OCI-LY3 (cell line): ENCODE measurements at regions not wholly inside any gene's neighbourhood (a gene's known extent, or its start where the extent isn't known, plus 50 kb on each side); places are given as distances from the start of the nearest gene placed in this dataset.

ENCODE experiments used
- H2AFZ ChIP-seq: fragments of 200-600, 300-600 bp; shearing (Covaris generic); 2 replicates; pipeline ENCODE4 v1.6.0; 2014; ENCODE audit warnings: antibody characterized with exemption, low read depth, low read length
- H3K27ac ChIP-seq: fragments of 200-600, 300-600 bp; sonication (generic); 2 replicates; pipeline ENCODE4 v1.5.1; 2014; ENCODE audit warnings: mild to moderate bottlenecking, low read length, moderate library complexity, mixed read lengths
- H3K27me3 ChIP-seq: fragments of 200-600, 300-600 bp; sonication (generic); 2 replicates; pipeline ENCODE4 v1.6.1; 2014; ENCODE audit warnings: low read depth, low read length, mixed read lengths
- H3K36me3 ChIP-seq: fragments of 200-600, 300-600 bp; sonication (generic); replicated peaks from 2 replicates; pipeline ENCODE3; 2014; ENCODE audit warnings: low read depth, low read length, mixed read lengths
- H3K4me1 ChIP-seq: fragments of 300-600, 200-600 bp; sonication (generic); 2 replicates; pipeline ENCODE4 v1.6.1; 2014; ENCODE audit warnings: low read length, mixed read lengths
- H3K4me2 ChIP-seq: fragments of 200-600, 300-600 bp; sonication (generic); 2 replicates; pipeline ENCODE4 v1.6.1; 2014; ENCODE audit warnings: low read length, mixed read lengths
- H3K4me3 ChIP-seq: fragments of 300-600, 200-600 bp; sonication (generic); 2 replicates; pipeline ENCODE4 v1.5.1; 2014; ENCODE audit warnings: antibody characterized with exemption, mild to moderate bottlenecking, low read length, moderate library complexity
- H3K79me2 ChIP-seq: fragments of 300-600, 200-600 bp; shearing (Covaris generic); 2 replicates; pipeline ENCODE4 v1.6.1; 2014; ENCODE audit warnings: mild to moderate bottlenecking, low read length, mixed read lengths
- H3K9ac ChIP-seq: fragments of 300-600, 200-600 bp; shearing (Covaris generic); 2 replicates; pipeline ENCODE4 v1.6.0; 2014; ENCODE audit warnings: mild to moderate bottlenecking, low read length, moderate library complexity
- H3K9me3 ChIP-seq: fragments of 200-600, 300-600 bp; shearing (Covaris generic); 2 replicates; pipeline ENCODE4 v1.6.1; 2014; ENCODE audit warnings: low read length, mixed read lengths; ENCODE audit not compliant: insufficient read depth
- H4K20me1 ChIP-seq: fragments of 200-600, 300-600 bp; sonication (generic); 2 replicates; pipeline ENCODE4 v1.6.1; 2016; ENCODE audit warnings: low read length, mixed read lengths; ENCODE audit not compliant: insufficient read depth
- EZH2phosphoT487 ChIP-seq: fragments of 200-600 bp; shearing (Covaris generic); IDR thresholded peaks from 2 replicates; pipeline ENCODE4 v1.6.1; 2018; ENCODE audit warnings: antibody characterized with exemption, mixed run types, low read depth
- TF ChIP-seq, protein P1 (sequence below): fragments of 200-600, 300-600 bp; sonication (generic); IDR thresholded peaks from 2 replicates; pipeline ENCODE4 v1.5.1; 2014; ENCODE audit warnings: antibody characterized with exemption, low read length, low read depth

DNA sequence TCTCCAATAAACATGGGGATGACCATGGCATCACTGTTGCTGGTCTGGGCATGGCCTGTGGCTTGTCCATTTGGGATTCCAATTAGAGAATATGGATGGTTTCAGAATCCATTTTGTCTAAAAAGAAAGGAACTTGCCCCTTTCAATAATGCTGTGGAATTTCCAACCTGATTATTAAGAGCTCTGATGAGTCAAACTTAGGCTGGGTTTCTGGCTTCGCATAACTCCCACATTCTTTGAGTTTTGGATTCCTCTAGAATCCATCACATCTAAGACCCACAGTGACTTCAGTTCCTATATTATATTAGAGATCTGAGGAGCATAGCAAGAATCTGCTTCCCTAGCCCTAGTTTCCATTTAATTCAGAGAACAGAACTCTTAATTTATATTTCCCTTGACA, 531.5 kb downstream of the TNS1 start:
- H2AFZ ChIP-seq, result no peak overlapping the region

DNA sequence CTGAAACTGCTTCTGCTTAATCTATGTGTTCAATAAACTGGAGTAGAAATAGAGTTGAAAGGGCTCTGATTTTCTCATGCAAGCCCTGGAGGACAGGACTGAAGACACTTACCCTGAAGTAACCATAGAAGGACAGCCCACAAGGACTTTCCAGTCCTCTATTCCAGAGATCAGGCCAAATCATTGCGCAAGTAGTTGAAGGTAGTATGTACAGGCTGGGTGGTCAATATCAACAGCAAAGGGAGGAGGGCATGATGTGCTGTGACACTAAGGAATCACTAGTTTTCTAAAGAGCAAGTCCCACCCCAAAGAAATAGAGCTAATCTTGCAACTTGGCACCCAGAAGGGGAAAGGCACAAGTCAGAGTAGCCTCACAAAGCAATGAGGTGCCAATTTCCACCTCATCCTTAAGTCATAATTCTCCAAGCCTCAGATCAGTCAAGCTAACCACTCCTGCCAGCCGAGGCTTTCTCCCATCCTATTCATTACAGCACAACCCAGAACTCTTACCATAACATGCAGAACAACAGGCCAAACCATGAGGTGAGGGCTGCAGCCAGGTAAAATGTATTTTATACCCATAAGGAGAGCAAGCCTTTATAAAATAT, 533.5 kb downstream of the TNS1 start:
- H3K9ac ChIP-seq, result no peak overlapping the region
- TF ChIP-seq, protein P1, sequence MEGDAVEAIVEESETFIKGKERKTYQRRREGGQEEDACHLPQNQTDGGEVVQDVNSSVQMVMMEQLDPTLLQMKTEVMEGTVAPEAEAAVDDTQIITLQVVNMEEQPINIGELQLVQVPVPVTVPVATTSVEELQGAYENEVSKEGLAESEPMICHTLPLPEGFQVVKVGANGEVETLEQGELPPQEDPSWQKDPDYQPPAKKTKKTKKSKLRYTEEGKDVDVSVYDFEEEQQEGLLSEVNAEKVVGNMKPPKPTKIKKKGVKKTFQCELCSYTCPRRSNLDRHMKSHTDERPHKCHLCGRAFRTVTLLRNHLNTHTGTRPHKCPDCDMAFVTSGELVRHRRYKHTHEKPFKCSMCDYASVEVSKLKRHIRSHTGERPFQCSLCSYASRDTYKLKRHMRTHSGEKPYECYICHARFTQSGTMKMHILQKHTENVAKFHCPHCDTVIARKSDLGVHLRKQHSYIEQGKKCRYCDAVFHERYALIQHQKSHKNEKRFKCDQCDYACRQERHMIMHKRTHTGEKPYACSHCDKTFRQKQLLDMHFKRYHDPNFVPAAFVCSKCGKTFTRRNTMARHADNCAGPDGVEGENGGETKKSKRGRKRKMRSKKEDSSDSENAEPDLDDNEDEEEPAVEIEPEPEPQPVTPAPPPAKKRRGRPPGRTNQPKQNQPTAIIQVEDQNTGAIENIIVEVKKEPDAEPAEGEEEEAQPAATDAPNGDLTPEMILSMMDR, result no peak
- TF ChIP-seq EZH2phosphoT487, result no peak

More for the DNA sequence above, 531.5 kb downstream of the TNS1 start:
- Histone ChIP-seq H3K27me3 (no peaks in the 10 kb centered on the region; the same call in 1 of the 2 replicates), H4K20me1 (no peaks in the 10 kb centered on the region), H3K9me3 (no peaks in the 10 kb centered on the region), H3K9ac (no peak overlapping the region), H3K27ac (no peak overlapping the region), H3K4me2 (no peak overlapping the region), H3K4me1 (no peaks in the 10 kb centered on the region), H3K4me3 (no peak overlapping the region), H3K36me3 (no peaks in the 10 kb centered on the region), H3K79me2 (no peaks in the 10 kb centered on the region)
- TF ChIP-seq, protein P1, result no peak
- TF ChIP-seq EZH2phosphoT487, result no peak

DNA sequence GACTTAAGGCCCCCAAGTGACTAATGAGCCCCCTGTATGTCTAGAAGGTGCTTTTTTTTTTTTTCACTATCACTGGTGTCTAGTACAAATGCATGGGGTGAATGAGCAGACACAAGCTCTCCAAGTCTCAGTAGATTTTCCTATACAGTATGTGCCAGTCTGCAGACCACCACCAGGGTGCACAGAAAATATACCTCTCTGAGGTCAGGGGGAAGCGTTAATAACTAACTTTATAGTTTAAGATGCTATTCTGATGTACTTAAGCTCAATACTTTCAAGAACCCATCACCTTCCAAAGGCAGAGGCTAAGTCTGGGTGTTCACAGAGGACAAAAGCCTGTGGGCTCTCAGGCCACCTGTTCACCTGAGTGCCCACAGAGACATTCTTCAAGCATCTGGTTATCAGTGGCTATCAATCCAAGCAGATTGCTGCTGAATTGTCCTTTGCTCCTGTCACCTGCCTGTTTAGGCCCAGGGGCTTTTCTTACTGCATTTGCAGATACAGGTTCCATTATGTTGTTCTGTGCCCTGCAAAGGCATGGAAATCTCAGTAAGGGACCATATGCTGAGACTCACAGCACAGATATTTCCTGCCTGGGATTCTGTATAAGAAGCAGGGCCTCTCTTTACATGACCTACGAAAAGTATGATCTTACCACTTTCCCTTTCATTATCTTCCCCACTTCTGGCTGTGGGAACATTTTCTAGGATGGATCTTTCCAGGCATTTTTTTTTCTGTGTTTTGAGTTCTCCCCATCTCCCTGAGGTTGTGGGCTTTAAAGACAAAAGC, 534.6 kb downstream of the TNS1 start:
- no peak for TF ChIP-seq EZH2phosphoT487
- TF ChIP-seq, protein P1, result no peak
- no peak overlapping the region for H3K4me3 ChIP-seq
- H3K9ac ChIP-seq, result no peak overlapping the region

More for the DNA sequence above, 533.5 kb downstream of the TNS1 start:
- Histone ChIP-seq H3K36me3 (no peaks in the 10 kb centered on the region), H4K20me1 (no peaks in the 10 kb centered on the region), H3K4me1 (no peaks in the 10 kb centered on the region), H3K79me2 (no peaks in the 10 kb centered on the region), H3K27me3 (no peaks in the 10 kb centered on the region; the same call in 1 of the 2 replicates), H3K27ac (no peak overlapping the region), H3K9me3 (no peaks in the 10 kb centered on the region), H3K4me2 (no peak overlapping the region), H3K4me3 (no peak overlapping the region), H2AFZ (no peak overlapping the region)

DNA sequence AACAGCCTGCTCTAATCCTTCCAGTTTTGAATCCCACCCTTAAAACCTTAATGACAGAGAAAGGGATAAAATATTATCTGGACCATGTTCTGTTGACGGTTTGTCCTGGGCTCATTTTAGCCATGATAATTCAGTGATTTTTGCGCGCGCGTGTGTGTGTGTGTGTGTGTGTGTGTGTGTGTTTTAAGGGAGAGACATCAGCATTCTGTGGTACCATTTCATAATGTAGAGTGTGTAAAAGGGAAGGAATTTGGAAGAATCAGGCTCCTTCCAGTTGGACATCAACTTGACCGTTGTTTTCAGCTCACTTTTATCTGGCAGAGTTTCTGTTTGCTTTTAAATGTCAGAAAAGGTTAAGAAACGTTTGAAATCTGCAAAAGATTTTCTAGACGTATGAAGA, 535.5 kb downstream of the TNS1 start:
- H3K27me3 ChIP-seq, result no peaks in the 10 kb centered on the region; the same call in 1 of the 2 replicates
- no peak overlapping the region for H3K4me2 ChIP-seq
- H3K9me3 ChIP-seq, result no peaks in the 10 kb centered on the region
- no peaks in the 10 kb centered on the region for H3K79me2 ChIP-seq
- TF ChIP-seq, protein P1, result no peak
- no peak for TF ChIP-seq EZH2phosphoT487
- no peaks in the 10 kb centered on the region for H3K36me3 ChIP-seq
- H3K9ac ChIP-seq, result no peak overlapping the region
- no peak overlapping the region for H2AFZ ChIP-seq
- no peaks in the 10 kb centered on the region for H4K20me1 ChIP-seq
- no peak overlapping the region for H3K4me3 ChIP-seq
- H3K4me1 ChIP-seq, result no peaks in the 10 kb centered on the region
- no peak overlapping the region for H3K27ac ChIP-seq

More for the DNA sequence above, 534.6 kb downstream of the TNS1 start:
- no peaks in the 10 kb centered on the region for H3K9me3 ChIP-seq
- no peak overlapping the region for H3K4me2 ChIP-seq
- no peaks in the 10 kb centered on the region for H4K20me1 ChIP-seq
- no peaks in the 10 kb centered on the region for H3K4me1 ChIP-seq
- no peak overlapping the region for H3K27ac ChIP-seq
- no peaks in the 10 kb centered on the region for H3K36me3 ChIP-seq
- H2AFZ ChIP-seq, result no peak overlapping the region
- no peaks in the 10 kb centered on the region; the same call in 1 of the 2 replicates for H3K27me3 ChIP-seq
- no peaks in the 10 kb centered on the region for H3K79me2 ChIP-seq
